ENCODE measurements at regions not wholly inside any gene's neighbourhood (a gene's known extent, or its start where the extent isn't known, plus 50 kb on each side); places are given as distances from the start of the nearest gene placed in this dataset.

GRCh38 chr10:62627983-62628382 lies 176.5 kb upstream of the ADO start:
- no peak for ATAC-seq
- DNase-seq, result no peak
- Mint-ChIP-seq H3K4me3 (no peak overlapping the region), H3K4me1 (peaks cover 41% of the 10 kb centered on the region), H3K36me3 (ENCODE audit: low read depth) (peaks cover 1% of the 10 kb centered on the region), H3K27me3 (no peaks in the 10 kb centered on the region), H3K27ac (no peak overlapping the region), H3K9me3 (no peaks in the 10 kb centered on the region)

GRCh38 chr10:62631241-62631640 lies 173.3 kb upstream of the ADO start:
- Mint-ChIP-seq H3K27me3 (no peaks in the 10 kb centered on the region), H3K27ac (peak overlapping the region; percentile 12), H3K36me3 (ENCODE audit: low read depth) (peaks cover 1% of the 10 kb centered on the region), H3K9me3 (no peaks in the 10 kb centered on the region), H3K4me3 (no peak overlapping the region), H3K4me1 (peaks cover 39% of the 10 kb centered on the region)
- DNase-seq (no peak), ATAC-seq (no peak)

DNA sequence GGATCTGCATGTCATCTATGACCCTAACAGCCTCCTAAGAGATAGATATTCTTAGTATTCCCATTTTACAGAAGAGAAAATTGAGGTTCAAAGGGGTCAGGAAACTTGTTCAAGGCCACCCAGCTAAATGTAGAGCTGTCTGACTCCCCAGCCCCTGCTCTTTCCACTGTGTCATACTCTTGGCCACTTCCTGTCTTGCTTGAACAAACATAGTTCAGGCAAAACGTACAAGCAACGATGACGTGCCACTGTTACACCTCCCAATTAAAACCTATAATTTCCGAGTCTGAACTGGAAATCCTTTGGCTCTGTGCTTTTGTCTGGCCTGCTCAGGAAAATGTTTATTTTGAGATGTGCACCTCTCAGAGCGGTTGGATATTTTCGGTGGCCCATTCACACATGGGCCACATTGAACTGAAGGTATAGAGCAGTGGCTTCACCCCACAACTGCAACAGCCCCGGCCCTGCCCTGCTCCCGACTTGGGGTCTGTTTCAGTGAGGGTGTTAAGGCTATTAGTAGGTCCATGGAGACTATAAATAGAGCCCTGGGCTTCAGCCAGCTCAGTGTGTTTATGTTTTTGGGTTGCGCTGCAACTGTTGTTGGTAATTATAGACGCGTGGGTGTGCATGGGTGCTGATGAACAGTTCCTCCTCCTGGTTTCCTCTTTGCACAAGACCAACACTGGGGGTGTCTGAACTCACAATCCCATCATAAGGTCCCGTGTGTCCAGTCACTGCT lies 172.3 kb upstream of the ADO start:
- peak overlapping the region; percentile 58 for H3K4me3 Mint-ChIP-seq

DNA sequence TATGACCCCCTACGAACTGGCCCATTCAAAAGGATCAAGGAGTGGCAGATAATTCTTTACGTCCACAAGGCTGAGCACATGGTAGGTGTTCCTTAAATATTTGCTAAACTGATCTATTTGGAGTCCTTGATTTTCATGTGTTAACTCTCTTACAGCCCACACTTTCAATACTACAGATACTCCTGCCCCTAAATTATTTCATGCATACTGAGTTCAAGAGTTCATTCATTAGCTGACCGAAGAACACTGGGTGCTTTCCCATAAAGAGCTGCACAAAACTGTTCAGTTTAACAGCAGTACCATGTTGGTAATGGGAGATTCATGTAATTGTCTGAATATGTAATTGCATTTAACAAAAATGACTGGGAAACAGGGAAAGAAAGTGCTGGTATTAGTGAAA lies 170.5 kb upstream of the ADO start:
- DNase-seq, result no peak
- H3K4me1 Mint-ChIP-seq, result peaks cover 22% of the 10 kb centered on the region
- peaks cover 1% of the 10 kb centered on the region for H3K36me3 Mint-ChIP-seq (ENCODE audit: low read depth)
- no peak overlapping the region for H3K4me3 Mint-ChIP-seq
- no peak for ATAC-seq
- peak overlapping the region; percentile 10 for H3K27ac Mint-ChIP-seq
- no peaks in the 10 kb centered on the region for H3K27me3 Mint-ChIP-seq
- H3K9me3 Mint-ChIP-seq, result no peaks in the 10 kb centered on the region

More for the DNA sequence above, 172.3 kb upstream of the ADO start:
- DNase-seq (peak; percentile 50), ATAC-seq (peak; percentile 73)
- H3K9me3 Mint-ChIP-seq, result no peaks in the 10 kb centered on the region
- H3K27ac Mint-ChIP-seq, result peak overlapping the region; percentile 76
- H3K4me1 Mint-ChIP-seq, result peaks cover 29% of the 10 kb centered on the region
- peaks cover 1% of the 10 kb centered on the region for H3K36me3 Mint-ChIP-seq (ENCODE audit: low read depth)
- no peaks in the 10 kb centered on the region for H3K27me3 Mint-ChIP-seq

DNA sequence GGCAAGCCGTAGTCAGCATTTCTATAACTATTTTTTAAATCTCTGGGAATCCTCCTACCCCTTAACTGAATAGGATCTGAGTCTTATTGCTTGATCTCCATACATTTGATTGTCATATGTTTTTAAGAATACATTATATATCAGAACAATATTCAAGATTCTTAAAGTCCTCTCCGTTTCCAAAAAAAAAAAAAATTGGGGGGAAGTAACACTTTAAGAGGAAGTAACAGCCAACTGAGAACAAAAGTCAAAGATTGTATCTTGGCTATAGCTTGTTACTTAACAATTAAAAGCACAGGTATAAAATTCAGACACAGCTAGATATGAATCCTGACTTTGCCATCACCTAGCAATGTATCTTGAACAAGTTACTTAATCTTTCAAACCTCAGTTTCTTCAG lies 169.9 kb upstream of the ADO start:
- Mint-ChIP-seq H3K27me3 (no peaks in the 10 kb centered on the region), H3K9me3 (no peaks in the 10 kb centered on the region), H3K4me3 (no peak overlapping the region), H3K27ac (peak overlapping the region; percentile 54), H3K4me1 (peaks cover 26% of the 10 kb centered on the region), H3K36me3 (ENCODE audit: low read depth) (peaks cover 1% of the 10 kb centered on the region)
- ATAC-seq (no peak), DNase-seq (no peak)

DNA sequence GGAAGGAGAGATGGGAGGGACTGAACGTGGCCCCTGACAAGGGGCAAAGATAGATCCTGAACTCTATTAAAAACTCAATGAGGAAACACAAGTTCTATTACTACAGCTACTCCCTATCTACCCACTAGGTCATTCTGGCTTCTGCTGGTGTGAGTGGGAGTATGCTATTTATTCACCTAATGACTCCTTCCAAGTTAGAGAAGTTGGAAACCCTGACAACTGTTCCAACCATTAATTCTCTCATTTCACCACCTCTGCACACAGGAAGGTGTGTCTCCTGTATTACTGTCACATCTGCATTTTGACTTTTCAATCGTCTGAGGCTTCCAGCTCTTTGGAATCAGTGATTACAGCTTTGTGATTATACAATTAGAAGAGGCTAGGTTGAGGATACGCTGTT lies 169.4 kb upstream of the ADO start:
- peak overlapping the region; percentile 54 for H3K27ac Mint-ChIP-seq
- H3K27me3 Mint-ChIP-seq, result no peaks in the 10 kb centered on the region
- peaks cover 32% of the 10 kb centered on the region for H3K4me1 Mint-ChIP-seq
- peaks cover 1% of the 10 kb centered on the region for H3K36me3 Mint-ChIP-seq (ENCODE audit: low read depth)
- DNase-seq (no peak), ATAC-seq (no peak)
- no peaks in the 10 kb centered on the region for H3K9me3 Mint-ChIP-seq
- no peak overlapping the region for H3K4me3 Mint-ChIP-seq

GRCh38 chr10:62636825-62637248 lies 167.7 kb upstream of the ADO start:
- no peak for DNase-seq
- no peaks in the 10 kb centered on the region for H3K36me3 Mint-ChIP-seq (ENCODE audit: low read depth)

GRCh38 chr10:62637249-62638061 lies 167.1 kb upstream of the ADO start:
- Mint-ChIP-seq H3K36me3 (ENCODE audit: low read depth) (no peaks in the 10 kb centered on the region), H3K4me3 (no peak overlapping the region), H3K27me3 (no peaks in the 10 kb centered on the region), H3K4me1 (peaks cover 27% of the 10 kb centered on the region), H3K9me3 (no peaks in the 10 kb centered on the region), H3K27ac (no peak overlapping the region)
- DNase-seq (peak; percentile 76), ATAC-seq (peak; percentile 97)

More at GRCh38 chr10:62636825-62637248, 167.7 kb upstream of the ADO start:
- Mint-ChIP-seq H3K27me3 (no peaks in the 10 kb centered on the region), H3K4me1 (peaks cover 33% of the 10 kb centered on the region), H3K4me3 (no peak overlapping the region), H3K27ac (no peak overlapping the region), H3K9me3 (no peaks in the 10 kb centered on the region)
- ATAC-seq, result peak; percentile 21

- Mint-ChIP-seq H3K36me3 (ENCODE audit: low read depth) (no peaks in the 10 kb centered on the region), H3K27ac (no peak overlapping the region), H3K4me3 (no peak overlapping the region), H3K27me3 (no peaks in the 10 kb centered on the region), H3K4me1 (peaks cover 26% of the 10 kb centered on the region), H3K9me3 (no peaks in the 10 kb centered on the region)
- DNase-seq (no peak), ATAC-seq (peak; percentile 1)
These were observed 166.4 kb upstream of the ADO start for GRCh38 chr10:62638062-62638477.

- H3K27ac Mint-ChIP-seq, result no peak overlapping the region
- H3K4me3 Mint-ChIP-seq, result no peak overlapping the region
- H3K36me3 Mint-ChIP-seq (ENCODE audit: low read depth), result no peaks in the 10 kb centered on the region
- no peak for DNase-seq
- no peak for ATAC-seq
- no peaks in the 10 kb centered on the region for H3K27me3 Mint-ChIP-seq
- no peaks in the 10 kb centered on the region for H3K9me3 Mint-ChIP-seq
- peaks cover 36% of the 10 kb centered on the region for H3K4me1 Mint-ChIP-seq
These were observed 165.4 kb upstream of the ADO start for GRCh38 chr10:62639144-62639543.

DNA sequence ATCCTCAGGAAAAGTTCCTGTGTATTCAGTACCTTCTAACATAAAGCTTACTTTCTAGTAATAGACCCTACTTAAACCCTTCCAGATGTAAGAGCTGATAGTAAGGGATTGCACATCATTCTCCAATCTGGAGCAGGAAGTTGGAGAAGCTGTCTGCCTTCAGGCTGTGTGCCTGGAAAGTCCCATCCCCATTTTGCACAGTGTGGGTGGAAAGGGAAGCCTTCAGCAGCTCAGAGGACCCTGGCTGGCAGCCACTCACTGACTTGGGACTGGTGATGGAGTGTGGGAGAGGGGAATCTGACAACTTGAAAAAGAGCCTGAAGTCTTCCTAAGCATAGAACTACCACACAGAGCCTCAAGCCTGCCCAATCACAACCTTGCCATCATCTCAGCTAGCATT lies 164.1 kb upstream of the ADO start:
- no peak for ATAC-seq
- peaks cover 46% of the 10 kb centered on the region for H3K4me1 Mint-ChIP-seq
- no peak for DNase-seq
- no peaks in the 10 kb centered on the region for H3K36me3 Mint-ChIP-seq (ENCODE audit: low read depth)
- H3K27ac Mint-ChIP-seq, result no peak overlapping the region
- H3K27me3 Mint-ChIP-seq, result no peaks in the 10 kb centered on the region
- no peaks in the 10 kb centered on the region for H3K9me3 Mint-ChIP-seq
- no peak overlapping the region for H3K4me3 Mint-ChIP-seq

GRCh38 chr10:62643606-62644587 lies 160.6 kb upstream of the ADO start:
- DNase-seq, result no peak
- Mint-ChIP-seq H3K4me1 (peaks cover 74% of the 10 kb centered on the region), H3K4me3 (peak overlapping the region; percentile 48), H3K9me3 (no peaks in the 10 kb centered on the region), H3K27me3 (peaks cover 2% of the 10 kb centered on the region), H3K36me3 (ENCODE audit: low read depth) (no peaks in the 10 kb centered on the region), H3K27ac (peak overlapping the region; percentile 88)
- ATAC-seq, result peak; percentile 67

DNA sequence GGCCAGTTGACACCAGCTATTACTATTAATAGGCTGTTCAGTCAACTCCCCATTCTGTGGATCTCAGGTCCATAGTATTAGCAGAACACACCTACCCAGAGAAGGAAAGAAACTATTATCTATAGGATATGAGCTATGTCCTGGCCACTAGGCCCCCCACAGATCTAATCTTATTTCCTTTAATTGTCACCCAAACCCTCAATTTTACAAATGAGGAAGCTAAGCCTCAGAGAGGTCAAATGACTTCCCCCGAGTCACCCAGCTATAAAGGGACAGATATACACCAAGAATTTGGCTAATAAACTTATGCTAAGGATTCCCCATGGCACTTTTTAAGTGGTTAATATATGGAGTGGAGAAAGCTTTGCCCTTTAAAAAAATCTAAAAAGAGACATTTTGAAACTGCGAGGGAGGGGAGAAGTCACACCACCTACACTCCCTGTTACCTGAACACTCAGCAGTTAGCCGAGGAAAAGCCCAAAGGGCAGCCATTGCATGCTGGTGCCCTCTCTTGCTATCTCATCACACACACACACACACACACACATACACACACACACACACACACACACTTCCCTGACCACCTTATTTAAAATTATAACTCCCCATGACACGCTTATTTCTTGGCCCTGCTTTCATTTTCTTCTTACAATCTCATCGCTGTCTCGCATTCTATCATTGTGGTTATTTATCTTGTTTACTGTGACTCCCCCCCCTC lies 157.0 kb upstream of the ADO start:
- peak; percentile 65 for ATAC-seq
- peak overlapping the region; percentile 44 for H3K27ac Mint-ChIP-seq

GRCh38 chr10:62648921-62649320 lies 155.6 kb upstream of the ADO start:
- ATAC-seq, result no peak
- H3K9me3 Mint-ChIP-seq, result no peaks in the 10 kb centered on the region
- no peak for DNase-seq
- no peak overlapping the region for H3K4me3 Mint-ChIP-seq
- H3K27me3 Mint-ChIP-seq, result peaks cover 2% of the 10 kb centered on the region
- no peaks in the 10 kb centered on the region for H3K36me3 Mint-ChIP-seq (ENCODE audit: low read depth)
- H3K4me1 Mint-ChIP-seq, result peaks cover 78% of the 10 kb centered on the region
- no peak overlapping the region for H3K27ac Mint-ChIP-seq

More for the DNA sequence above, 157.0 kb upstream of the ADO start:
- Mint-ChIP-seq H3K36me3 (ENCODE audit: low read depth) (no peaks in the 10 kb centered on the region), H3K27me3 (peaks cover 2% of the 10 kb centered on the region), H3K9me3 (no peaks in the 10 kb centered on the region), H3K4me3 (peak overlapping the region; percentile 0), H3K4me1 (peaks cover 77% of the 10 kb centered on the region)
- peak; percentile 30 for DNase-seq
